Stimulated activated naive CD8-positive, alpha-beta T cell treated with anti-CD3 and anti-CD28 coated beads, Interleukin-15, Interleukin-2, amounts not matched to agents 100 U/mL and 50 U/mL, for 24 hours (primary cell): ENCODE measurements at regions not wholly inside any gene's neighbourhood (a gene's known extent, or its start where the extent isn't known, plus 50 kb on each side); places are given as distances from the start of the nearest gene placed in this dataset.

ENCODE experiments used
- ATAC-seq: fragments of 150-1000 bp; cut with Tn5 transposase; one replicate; pipeline ENCODE4 v1.10.0; 2021
- DNase-seq: peaks from one replicate; pipeline ENCODE4 v3.0.0; 2021

GRCh38 chr12:30021051-30021833 lies 237.5 kb upstream of the TMTC1 start:
- no peak for ATAC-seq
- DNase-seq = no peak

DNA sequence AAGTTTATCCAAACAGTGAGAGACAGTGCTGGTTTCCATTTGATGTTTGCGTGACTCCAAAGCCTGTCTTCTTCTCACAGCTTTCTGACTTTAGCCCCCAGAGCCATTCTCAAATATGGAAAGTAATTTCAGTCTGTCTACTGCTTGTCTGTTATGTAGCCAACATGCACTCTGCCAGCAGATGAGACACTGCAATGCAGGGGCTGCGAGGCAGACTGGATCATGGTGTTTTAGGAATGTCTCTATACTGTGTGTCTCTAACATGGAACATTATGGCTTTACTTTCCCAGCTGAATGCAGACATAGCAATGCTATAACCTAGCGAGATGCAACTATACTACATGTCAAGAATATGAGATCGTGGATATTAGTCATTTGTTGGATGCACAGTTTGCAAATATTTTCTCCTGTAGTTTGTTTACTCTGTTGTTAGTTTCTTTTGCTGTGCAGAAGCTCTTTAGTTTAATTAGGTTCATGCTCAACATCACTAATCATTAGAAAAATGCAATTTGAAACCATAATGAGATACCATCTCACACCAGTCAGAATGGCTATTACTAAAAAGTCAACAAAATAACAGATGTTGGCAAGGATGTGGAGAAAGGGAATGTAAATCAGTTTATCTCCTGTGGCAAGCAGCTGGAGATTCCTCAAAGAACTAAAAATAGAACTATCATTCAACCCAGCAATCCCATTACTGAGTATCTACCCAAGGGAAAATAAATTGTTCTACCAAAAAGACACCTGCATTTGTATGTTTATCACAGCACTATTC lies 235.8 kb upstream of the TMTC1 start:
- ATAC-seq = no peak
- no peak for DNase-seq

- ATAC-seq (no peak), DNase-seq (no peak)
Measured at GRCh38 chr12:30016540-30017055, 232.9 kb upstream of the TMTC1 start.

DNA sequence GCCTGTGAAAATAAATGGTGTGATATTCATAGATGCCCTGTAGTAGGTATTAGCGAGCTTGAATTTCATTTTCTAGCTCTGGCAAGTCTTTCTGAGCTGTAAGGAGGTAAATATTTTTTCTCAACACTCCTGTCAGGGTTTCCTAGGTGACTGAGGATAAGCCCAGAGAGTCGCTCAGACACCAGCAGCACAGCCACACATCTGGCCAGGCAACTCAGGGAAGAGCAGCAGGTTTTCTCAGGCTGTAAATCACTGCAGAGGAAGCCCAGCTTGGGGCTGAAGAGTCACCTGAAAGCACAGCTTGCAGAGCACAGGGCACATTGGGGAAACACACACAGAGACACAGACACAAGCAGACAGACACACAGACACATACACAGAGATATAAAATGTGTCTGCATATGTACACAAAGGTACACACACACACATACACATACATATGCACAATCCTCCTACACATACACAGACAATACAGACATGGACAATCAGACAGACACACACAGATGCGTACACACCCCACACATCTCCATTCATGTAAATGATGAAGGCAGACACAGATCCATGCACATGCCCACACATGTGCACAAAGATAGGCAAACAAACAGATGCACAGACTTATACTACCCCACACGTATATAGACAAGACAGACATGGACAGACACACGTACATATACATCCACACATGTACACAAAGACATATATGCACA lies 232.0 kb upstream of the TMTC1 start:
- DNase-seq (no peak), ATAC-seq (no peak)

GRCh38 chr12:30014991-30015390 lies 231.2 kb upstream of the TMTC1 start:
- ATAC-seq (no peak), DNase-seq (no peak)

DNA sequence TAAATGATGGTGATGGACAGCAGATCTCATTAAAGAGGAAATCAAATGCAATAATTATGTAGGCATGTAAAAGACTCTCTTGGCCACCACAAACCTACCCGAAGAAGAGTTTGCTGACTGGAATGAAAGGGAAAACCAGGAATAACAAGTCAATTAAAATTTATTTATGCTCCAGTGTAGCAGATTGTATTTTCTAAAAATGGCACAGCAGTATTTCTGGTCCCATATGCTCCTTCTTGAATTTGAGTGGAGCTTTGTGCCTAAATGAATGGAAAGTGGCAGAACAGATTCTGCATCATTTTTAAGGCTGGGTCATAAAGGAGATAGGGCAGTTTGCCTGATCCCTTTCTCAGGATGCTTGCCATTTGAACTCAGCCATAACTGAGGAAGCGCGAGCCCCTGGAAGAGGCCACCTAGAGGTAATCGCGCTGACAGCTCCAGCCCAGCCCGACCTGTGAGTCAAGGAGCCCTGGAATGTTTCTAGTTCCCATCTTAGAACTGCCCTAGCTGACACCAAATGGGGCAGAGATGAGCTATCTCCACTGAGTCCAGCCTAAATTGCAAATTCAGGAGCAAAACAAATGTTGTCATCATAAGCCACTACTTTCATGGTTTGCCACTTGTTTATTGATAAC lies 229.2 kb upstream of the TMTC1 start:
- DNase-seq (no peak), ATAC-seq (no peak)

DNA sequence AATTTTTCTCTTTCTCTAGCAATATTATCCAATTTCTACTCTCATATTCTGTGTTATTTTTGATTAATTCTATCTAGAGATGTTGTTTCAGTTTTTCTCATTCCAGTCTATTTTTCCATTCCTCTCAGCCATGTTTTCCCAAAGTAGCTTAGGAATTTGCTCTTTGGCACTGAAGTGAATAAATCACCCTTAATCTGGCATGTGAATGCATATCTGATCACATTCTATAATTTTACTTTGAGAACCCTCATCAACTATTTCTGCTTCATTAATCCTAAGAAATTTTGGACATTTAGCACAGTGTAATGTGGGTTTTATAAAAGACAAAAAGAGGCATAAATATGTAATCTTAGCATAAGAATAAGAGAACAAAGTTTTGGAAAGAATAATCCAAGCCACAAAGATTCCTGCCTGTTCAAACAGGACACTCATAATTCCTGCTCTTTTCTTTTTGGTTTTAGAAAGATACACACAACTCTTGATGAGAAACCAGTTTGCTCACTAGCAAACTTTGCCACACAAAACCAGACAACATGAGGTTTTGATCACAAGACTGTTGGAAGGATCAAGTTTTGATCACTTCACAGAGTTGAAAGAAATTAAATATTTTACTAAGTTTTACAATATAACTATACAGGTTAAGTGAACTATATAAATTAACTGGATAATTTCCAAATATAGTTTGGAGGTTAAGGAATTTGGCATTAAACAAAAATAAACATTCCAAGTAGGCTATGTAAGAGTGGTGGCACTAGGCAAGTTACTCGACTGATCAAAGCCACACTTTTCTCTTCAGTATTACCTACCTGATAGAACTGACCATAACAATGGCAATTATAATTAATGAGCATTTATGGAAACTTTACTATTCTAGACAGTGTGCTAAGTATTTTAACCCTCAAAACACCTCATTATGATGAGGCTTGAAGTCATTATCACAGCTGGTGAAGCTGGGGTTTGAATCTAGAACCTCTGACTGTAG lies 226.6 kb upstream of the TMTC1 start:
- ATAC-seq (no peak), DNase-seq (no peak)

DNA sequence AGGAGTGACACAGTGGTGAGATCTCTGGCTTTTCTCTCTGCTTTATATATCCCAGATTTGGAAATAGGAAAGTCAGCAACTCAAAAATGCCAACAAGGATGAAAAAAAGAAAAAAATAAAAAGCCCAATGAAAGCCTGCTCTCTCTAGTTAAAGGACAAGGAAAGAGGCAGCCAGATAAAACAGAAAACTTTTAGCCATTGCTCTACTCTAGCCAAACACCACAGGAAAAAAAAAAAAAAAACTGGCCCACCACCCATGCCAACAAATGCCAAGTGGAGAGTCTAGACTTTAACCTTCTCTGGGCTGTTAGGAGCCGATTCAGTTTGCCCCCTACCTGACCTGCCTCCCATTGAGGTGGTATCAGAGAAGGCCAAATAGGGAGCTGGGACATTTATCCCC lies 222.3 kb upstream of the TMTC1 start:
- ATAC-seq (no peak), DNase-seq (no peak)

GRCh38 chr12:30003321-30003720 lies 219.6 kb upstream of the TMTC1 start:
- ATAC-seq = no peak
- no peak for DNase-seq

GRCh38 chr12:30002677-30003076 lies 218.9 kb upstream of the TMTC1 start:
- DNase-seq (no peak), ATAC-seq (no peak)

GRCh38 chr12:30000401-30000800 lies 216.7 kb upstream of the TMTC1 start:
- ATAC-seq (no peak), DNase-seq (no peak)

GRCh38 chr12:29996993-29997392 lies 213.3 kb upstream of the TMTC1 start:
- no peak for ATAC-seq
- DNase-seq = no peak

- DNase-seq = no peak
- ATAC-seq = no peak
Measured at GRCh38 chr12:29992366-29992765, 208.6 kb upstream of the TMTC1 start.

GRCh38 chr12:29991924-29992323 lies 208.2 kb upstream of the TMTC1 start:
- no peak for DNase-seq

GRCh38 chr12:29990971-29991370 lies 207.2 kb upstream of the TMTC1 start:
- DNase-seq (no peak), ATAC-seq (no peak)

More at GRCh38 chr12:29991924-29992323, 208.2 kb upstream of the TMTC1 start:
- no peak for ATAC-seq

- DNase-seq (no peak), ATAC-seq (no peak)
Measured at GRCh38 chr12:29983851-29984250, 200.1 kb upstream of the TMTC1 start.

DNA sequence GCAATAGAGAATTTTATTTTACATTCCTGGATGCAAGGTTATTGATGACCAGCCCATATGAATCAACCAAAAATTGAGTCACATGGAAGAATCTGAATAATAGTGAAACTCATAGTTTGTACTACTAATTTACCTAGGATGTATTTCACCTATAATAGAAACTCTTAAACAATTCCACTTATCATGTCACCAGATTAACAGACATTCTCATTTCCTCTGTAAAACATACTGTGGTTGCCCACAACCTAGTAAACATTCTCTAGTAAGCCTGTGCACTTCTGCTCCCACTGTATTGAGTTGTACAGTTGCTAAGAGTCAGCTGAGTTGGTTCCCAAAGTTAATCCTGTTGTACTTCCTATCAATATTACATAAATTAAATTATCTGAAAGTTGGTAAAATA lies 196.6 kb upstream of the TMTC1 start:
- DNase-seq (no peak), ATAC-seq (no peak)

- DNase-seq (no peak), ATAC-seq (no peak)
Measured at GRCh38 chr12:29971446-29971845, 187.7 kb upstream of the TMTC1 start.

GRCh38 chr12:29970501-29970900 lies 186.8 kb upstream of the TMTC1 start:
- DNase-seq = no peak
- ATAC-seq = no peak

DNA sequence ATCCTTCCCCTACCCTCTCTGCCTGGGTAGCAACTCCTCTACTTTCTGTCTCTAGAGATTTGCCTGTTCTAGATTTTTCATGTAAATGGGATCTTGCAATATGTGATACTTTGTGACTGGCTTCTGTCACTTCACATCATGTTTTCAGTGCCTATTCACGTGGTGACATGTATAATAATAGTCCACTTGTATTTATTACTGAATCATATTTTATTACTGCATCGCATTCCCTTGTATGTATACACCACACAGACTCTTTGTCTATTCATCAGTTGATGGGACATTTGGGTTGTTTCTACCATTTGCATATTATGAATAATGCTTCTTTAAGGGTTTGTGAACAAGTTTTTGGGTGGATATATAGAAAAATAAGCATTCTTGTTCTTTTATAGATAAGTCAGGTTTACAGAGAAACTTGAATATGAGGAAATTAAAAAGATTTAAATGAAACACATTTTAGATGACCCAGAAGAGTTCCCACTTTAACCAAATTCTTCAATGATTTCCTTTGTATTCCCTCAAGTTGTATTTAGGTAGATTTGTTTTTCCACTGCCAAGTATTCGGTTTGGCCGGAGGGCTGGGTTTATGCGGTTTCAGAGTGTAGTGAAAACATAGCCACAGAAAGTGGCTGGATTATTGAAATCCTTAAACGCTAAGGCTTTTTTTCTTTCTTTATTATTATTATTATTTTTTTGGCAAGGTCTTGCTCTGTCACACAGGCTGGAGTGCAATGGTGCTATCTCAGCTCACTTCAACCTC lies 178.7 kb upstream of the TMTC1 start:
- ATAC-seq (no peak), DNase-seq (no peak)
